ENCODE measurements at regions not wholly inside any gene's neighbourhood (a gene's known extent, or its start where the extent isn't known, plus 50 kb on each side); places are given as distances from the start of the nearest gene placed in this dataset.
A peak's percentile ranks its signal among the peaks of the same experiment; 100 is the strongest.
"Not testable (repeated sequence)": the region's sequence is repeated elsewhere in the genome, so short reads cannot be mapped to it uniquely, and the experiment has no call there.

DNA sequence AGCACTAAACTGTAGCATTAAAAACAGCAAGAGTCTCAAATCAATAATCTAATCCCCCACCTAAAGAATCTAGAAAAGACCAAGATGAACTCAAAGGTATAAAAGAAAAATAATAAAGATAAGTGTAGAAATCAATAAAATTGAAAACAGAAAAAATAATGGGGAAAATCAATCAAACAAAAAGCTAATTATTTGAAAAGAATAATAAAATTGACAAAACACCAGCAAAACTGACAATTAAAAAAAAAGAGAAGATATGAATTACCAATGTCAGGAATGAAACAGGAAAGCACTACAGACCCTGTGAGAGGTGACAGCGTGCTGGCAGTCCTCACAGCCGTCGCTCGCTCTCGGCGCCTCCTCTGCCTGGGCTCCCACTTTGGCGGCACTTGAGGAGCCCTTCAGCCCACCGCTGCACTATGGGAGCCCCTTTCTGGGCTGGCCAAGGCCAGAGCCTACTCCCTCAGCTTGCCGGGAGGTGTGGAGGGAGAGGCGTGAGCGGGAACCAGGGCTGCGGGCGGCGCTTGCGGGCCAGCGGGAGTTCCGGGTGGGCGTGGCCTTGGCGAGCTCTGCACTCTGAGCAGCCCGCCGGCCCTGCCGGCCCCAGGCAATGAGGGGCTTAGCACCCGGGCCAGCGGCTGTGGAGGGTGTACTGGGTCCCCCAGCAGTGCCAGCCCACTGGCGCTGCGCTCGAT, 105.3 kb upstream of the HEY2 start:
- peaks cover 14% of the 10 kb centered on the region for H3K4me1 ChIP-seq
- H3K36me3 ChIP-seq; H3K9me3 ChIP-seq (replicated peaks); DNase-seq; H3K27me3 ChIP-seq; H3K4me3 ChIP-seq; H3K27ac ChIP-seq: not testable (repeated sequence)

DNA sequence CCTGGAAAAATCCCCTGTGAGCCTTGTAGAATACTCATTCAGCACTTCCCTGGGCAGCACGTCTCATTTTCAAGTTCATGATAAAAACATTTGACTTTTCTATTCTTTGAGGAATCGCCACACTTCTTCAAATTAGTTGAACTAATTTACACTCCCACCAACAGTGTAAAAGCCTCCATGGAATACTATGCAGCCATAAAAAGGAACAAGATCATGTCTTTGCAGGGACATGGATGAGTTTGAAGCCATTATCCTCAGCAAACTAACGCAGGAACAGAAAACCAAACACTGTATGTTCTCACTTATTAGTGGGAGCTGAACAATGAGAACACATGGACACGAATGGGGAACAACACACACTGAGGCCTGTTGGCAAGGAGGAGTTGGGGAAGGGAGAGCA, 102.0 kb upstream of the HEY2 start:
- Histone ChIP-seq H3K4me1 (no peaks in the 10 kb centered on the region), H3K27me3 (no peaks in the 10 kb centered on the region), H3K36me3 (no peaks in the 10 kb centered on the region), H3K27ac (no peak overlapping the region), H3K9me3 (replicated peaks) (no peaks in the 10 kb centered on the region), H3K4me3 (no peak overlapping the region)
- DNase-seq = no peak

DNA sequence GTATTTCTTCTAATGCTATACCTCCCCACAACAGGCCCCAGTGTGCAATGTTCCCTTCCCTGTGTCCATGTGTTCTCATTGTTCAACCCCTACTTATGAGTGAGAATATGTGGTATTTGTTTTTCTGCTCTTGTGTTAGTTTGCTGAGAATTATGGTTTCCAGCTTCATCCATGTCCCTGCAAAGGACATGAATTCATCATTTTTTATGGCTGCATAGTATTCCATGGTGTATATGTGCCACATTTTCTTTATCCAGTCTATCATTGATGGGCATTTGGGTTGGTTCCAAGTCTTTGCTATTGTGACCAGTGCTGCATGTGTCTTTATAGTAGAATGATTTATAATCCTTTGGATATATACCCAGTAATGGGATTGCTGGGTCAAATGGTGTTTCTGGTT, 95.7 kb upstream of the HEY2 start:
- not testable (repeated sequence) for DNase-seq; H3K27ac ChIP-seq; H3K27me3 ChIP-seq; H3K9me3 ChIP-seq (replicated peaks); H3K4me3 ChIP-seq; H3K4me1 ChIP-seq; H3K36me3 ChIP-seq

DNA sequence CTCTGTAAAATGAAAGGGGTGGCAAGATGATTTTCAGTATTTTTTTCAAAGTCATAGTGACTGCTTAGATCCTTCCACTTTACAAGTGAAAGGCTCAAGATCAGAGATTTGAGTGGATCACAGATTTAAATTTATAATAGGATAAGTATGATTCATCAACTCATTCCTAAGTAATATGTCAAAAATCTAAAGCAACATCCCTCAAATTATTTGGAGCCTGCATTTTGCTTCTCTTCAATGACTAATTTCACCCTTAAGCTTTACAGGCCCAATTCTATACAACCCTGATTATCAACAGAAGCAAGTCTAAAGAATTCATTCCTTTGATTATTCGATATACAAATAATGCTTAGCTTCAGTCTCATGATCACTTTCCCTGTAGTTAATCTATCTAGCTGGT, 93.9 kb upstream of the HEY2 start:
- H3K27me3 ChIP-seq = no peaks in the 10 kb centered on the region

DNA sequence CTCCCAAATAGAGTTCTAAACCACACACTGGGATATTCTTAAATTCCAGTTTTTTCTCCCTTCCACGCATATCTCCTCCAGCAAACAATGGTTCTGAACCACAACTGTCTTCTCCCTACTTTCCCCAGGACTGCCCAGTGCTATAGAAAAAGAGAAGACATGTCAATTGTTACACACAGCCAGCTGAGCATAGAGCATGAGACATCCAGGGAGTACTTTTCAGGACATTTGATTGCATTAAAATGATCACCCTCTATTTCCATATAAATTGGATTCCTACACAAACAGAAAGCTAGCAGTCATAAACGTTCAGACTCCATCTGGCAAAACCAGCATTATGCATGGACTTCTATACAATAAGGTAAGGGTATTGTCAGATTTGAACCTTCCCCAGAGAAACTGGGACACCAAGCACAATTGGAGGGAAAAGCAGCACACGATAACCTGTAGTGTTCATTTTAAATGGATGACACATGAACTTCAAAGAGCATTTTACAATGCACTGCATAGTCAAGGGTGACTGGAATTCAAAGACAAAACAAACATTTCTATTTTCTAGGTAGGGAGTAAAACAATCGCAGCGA, 93.1 kb upstream of the HEY2 start:
- H3K36me3 ChIP-seq = no peaks in the 10 kb centered on the region
- no peaks in the 10 kb centered on the region for H3K9me3 ChIP-seq (replicated peaks)
- H3K27me3 ChIP-seq = no peaks in the 10 kb centered on the region
- DNase-seq = no peak
- peaks cover 15% of the 10 kb centered on the region for H3K4me1 ChIP-seq
- no peak overlapping the region for H3K27ac ChIP-seq
- no peak overlapping the region for H3K4me3 ChIP-seq

More for the DNA sequence above, 93.9 kb upstream of the HEY2 start:
- H3K27ac ChIP-seq = no peak overlapping the region
- DNase-seq = no peak
- no peaks in the 10 kb centered on the region for H3K9me3 ChIP-seq (replicated peaks)
- H3K4me3 ChIP-seq = no peak overlapping the region
- no peaks in the 10 kb centered on the region for H3K36me3 ChIP-seq
- H3K4me1 ChIP-seq = peaks cover 15% of the 10 kb centered on the region

DNA sequence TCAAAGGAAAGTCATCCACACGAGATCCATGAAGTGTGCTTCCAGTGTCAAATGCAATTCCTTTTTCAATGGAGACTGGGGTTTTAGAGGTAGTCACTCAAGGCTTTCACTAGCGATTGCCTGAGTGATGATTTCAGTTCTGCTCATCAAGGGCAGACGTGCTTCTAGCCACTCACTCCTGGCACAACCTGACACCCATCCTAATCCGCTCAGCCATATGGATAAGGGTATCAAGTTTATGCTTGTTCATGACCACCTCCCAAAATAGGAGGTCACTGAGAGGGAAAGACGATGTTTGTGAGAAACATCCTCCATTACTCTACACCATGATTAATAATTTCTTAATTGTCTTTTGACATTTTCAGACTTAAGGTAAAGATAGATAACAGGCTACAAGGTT, 91.3 kb upstream of the HEY2 start:
- peaks cover 15% of the 10 kb centered on the region for H3K4me1 ChIP-seq
- no peaks in the 10 kb centered on the region for H3K36me3 ChIP-seq
- H3K27ac ChIP-seq = no peak overlapping the region
- no peaks in the 10 kb centered on the region for H3K9me3 ChIP-seq (replicated peaks)
- peak in 1 of 2 experiments; percentile 46 for DNase-seq
- H3K27me3 ChIP-seq = no peaks in the 10 kb centered on the region
- H3K4me3 ChIP-seq = no peak overlapping the region

DNA sequence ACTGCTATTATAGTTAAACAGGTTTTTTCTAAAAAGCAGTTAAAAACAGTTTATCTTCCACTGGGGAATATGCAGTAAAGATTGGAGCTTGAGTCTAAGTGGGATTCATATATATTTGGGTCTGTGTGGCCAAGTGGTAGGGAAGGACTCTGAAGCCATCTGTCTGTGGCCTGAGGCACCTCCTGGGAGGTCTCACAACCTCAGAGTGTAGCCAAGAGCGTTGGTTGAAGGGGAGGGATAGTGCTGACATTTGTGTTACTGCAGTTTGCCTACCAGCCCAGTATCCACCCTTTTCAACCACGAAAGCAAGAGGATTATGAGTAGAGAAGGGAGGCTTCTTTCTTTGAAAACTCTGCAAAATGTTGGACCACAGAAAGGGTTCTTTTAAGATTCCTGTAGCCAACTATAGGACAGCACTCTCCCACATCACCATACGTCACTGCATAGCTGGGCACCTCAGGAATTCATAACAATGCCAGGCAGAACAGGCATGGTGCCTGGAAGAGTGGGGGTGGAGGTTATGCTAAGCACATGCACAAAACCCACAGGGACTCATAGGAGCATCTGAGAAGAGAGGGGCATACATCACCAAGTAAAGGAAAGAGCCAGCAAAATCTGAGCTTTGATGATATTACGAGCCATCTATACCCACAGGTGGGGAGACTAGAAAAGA, 90.5 kb upstream of the HEY2 start:
- H3K4me1 ChIP-seq = peaks cover 15% of the 10 kb centered on the region
- no peaks in the 10 kb centered on the region for H3K27me3 ChIP-seq
- no peaks in the 10 kb centered on the region for H3K9me3 ChIP-seq (replicated peaks)
- H3K36me3 ChIP-seq = no peaks in the 10 kb centered on the region
- H3K4me3 ChIP-seq = no peak overlapping the region
- H3K27ac ChIP-seq = no peak overlapping the region
- peak; percentile 74 to 83 for DNase-seq

DNA sequence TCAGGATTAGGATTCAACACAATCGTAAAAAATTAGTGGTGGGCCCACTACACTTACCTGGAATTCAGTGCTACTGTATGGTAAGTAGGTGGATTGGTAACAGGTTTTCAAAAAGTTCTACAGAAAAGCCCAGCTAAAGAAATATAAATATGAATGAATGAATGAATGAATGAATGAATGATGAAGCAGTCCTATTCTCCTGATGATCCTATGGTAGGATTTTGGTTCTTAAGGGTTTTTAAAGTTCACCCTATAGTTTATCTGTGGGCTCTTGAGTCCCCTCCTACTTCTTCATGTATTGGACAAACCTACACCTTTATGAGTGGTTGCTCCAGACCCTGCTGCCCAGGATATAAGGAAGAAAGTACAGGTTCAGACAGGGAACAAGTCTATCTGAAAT, 89.5 kb upstream of the HEY2 start:
- peaks cover 15% of the 10 kb centered on the region for H3K4me1 ChIP-seq
- DNase-seq = no peak
- H3K27me3 ChIP-seq = no peaks in the 10 kb centered on the region
- no peaks in the 10 kb centered on the region for H3K36me3 ChIP-seq
- no peak overlapping the region for H3K27ac ChIP-seq
- no peak overlapping the region for H3K4me3 ChIP-seq
- H3K9me3 ChIP-seq (replicated peaks) = no peaks in the 10 kb centered on the region

DNA sequence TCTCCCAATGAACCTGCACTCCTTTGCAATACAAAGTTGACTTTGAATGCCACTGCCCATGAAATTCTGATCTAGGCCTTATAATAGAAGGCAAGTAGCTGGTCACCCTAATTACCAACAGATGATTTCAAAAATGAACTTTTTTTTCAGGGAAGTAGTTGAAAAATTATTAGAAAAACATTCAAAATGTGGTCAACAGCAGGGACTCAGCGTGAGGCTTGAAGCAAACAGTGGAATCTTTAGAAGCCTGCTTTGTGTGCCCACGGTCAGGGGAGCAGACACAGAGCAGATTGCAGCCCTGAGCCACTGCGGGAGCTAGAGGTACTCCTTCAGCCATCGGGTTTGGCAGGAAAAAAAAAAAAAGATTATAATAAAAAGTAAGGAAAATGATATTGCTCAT, 87.1 kb upstream of the HEY2 start:
- no peaks in the 10 kb centered on the region for H3K9me3 ChIP-seq (replicated peaks)
- no peaks in the 10 kb centered on the region for H3K27me3 ChIP-seq
- no peak for DNase-seq
- no peak overlapping the region for H3K4me3 ChIP-seq
- no peak overlapping the region for H3K27ac ChIP-seq
- no peaks in the 10 kb centered on the region for H3K36me3 ChIP-seq
- H3K4me1 ChIP-seq = peaks cover 15% of the 10 kb centered on the region

DNA sequence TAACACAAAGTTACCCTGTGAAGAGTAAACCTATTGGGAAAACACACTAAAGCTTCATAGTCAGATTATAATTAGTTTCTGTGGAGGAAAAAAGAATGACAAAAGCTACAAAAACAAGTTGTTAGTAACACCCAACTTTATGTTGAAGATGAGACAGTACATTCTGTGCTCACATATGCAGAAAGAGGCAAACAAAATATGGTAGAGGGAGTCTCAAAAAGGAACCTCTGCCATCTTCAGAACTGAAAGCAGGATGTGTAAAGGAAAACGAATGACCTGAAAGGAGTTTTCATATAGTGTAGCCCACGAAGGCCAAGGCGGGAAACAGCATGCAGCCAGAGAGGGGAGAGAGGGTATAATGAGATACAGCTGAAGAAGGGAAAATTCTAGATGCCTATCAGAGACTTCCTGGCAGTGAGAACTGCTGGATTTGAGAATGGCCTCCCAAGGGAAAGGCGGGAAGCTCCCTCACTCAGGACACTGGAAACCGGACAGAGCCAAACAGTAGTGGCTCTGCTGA, 84.1 kb upstream of the HEY2 start:
- H3K27me3 ChIP-seq = no peaks in the 10 kb centered on the region
- H3K4me1 ChIP-seq = no peaks in the 10 kb centered on the region
- H3K27ac ChIP-seq = no peak overlapping the region
- no peaks in the 10 kb centered on the region for H3K36me3 ChIP-seq
- H3K4me3 ChIP-seq = no peak overlapping the region
- no peaks in the 10 kb centered on the region for H3K9me3 ChIP-seq (replicated peaks)
- DNase-seq = no peak

DNA sequence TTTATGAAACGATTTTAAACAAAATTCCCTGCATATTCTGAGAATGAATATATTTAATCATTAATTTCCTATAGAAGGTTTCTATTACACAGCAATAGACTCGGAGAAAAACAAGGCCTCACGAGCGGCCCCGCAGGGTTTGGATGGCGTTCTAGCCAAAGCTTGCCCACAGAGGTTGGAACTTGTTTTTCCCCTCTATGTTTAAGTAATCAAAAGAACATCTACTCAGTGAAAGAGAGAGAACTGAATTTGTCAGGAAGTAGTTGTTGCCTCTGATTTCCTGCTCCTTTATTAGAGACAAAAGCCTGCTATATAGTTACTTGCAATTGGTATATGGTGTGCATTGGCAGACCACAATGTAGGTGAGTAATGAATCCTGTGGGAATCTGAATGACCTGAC, 82.1 kb upstream of the HEY2 start:
- Histone ChIP-seq H3K36me3 (no peaks in the 10 kb centered on the region), H3K4me1 (no peaks in the 10 kb centered on the region), H3K9me3 (replicated peaks) (no peaks in the 10 kb centered on the region), H3K27ac (no peak overlapping the region), H3K4me3 (no peak overlapping the region), H3K27me3 (no peaks in the 10 kb centered on the region)
- no peak for DNase-seq

DNA sequence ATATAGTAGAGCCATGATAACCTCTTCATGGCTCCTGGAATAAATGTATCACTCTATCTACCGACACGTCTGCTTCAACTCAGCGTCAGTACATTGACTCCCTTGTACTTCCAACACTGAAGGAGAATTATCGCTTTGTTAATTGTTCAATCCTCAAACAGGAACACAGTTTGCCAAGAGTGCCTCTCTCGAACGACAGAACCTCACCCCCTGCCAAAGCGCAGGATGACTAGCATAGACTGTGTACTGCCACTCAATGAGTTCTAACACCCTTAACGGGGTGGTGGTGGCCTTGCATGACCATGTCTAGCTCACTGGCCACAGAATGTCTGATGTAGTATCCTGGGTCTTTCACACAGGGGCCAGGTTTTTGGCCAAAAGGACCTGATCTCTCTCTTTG, 81.4 kb upstream of the HEY2 start:
- no peaks in the 10 kb centered on the region for H3K27me3 ChIP-seq
- H3K4me1 ChIP-seq = no peaks in the 10 kb centered on the region
- no peak for DNase-seq
- no peaks in the 10 kb centered on the region for H3K36me3 ChIP-seq
- H3K9me3 ChIP-seq (replicated peaks) = no peaks in the 10 kb centered on the region
- no peak overlapping the region for H3K4me3 ChIP-seq
- H3K27ac ChIP-seq = no peak overlapping the region

DNA sequence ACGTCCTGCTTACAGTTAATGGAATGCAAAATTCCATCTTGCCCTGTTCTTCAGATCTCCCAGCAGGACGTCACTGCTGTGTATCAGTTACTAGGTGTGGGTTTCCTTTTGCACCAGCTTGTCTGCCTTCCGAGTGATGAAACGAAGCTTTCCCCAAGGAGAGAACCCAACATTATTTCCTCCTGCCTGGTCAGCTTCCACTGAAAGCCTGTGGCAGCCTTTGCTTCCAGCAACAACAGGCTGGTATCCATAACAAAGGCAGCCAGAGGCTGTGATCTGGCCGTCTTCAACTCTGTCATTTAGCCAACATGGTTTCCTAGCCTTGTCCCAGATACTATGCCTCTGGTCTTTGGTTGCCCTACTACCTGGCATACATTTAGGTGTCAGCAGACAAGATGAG, 78.9 kb upstream of the HEY2 start:
- Histone ChIP-seq H3K9me3 (replicated peaks) (no peaks in the 10 kb centered on the region), H3K36me3 (no peaks in the 10 kb centered on the region), H3K27ac (no peak overlapping the region), H3K4me1 (no peaks in the 10 kb centered on the region), H3K27me3 (no peaks in the 10 kb centered on the region), H3K4me3 (no peak overlapping the region)
- peak in 1 of 2 experiments; percentile 7 for DNase-seq

DNA sequence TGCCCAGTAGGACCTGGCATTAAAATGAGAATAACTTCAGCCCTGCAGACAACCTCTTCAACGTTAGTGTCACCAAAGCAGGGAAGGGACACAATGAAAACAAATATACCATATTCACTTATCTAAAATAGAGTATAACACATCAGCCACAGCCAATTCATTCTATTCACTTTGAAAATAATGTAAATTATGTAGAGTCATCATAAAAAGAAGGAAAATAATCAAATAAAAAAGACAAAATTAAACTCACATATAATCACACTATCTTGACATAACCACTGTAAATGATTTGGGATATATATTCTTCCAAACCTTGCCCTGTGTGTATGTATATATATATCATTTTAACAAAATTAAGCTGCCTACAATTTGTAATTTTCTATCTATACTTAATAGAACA, 78.1 kb upstream of the HEY2 start:
- DNase-seq = no peak
- Histone ChIP-seq H3K4me3 (no peak overlapping the region), H3K27me3 (no peaks in the 10 kb centered on the region)

DNA sequence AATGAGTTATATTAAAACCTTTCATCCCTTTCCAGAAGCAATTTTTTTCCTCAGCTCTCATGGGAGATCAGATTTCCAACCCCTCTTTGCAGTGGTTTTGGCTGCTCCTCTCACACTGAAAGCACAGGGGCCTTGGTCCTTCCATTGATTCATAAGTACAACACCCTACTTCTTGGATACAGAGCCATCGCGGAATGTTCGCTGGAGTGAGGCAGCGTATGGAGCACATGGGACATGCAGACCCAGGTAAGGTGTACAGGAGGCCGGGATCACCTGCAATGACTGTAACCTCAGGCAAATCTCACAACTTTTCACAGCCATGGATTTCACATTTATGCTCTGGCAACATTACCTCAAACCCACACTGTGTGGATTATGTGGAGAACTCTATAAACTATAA, 75.2 kb upstream of the HEY2 start:
- no peak overlapping the region for H3K27ac ChIP-seq
- no peaks in the 10 kb centered on the region for H3K9me3 ChIP-seq (replicated peaks)

More for the DNA sequence above, 78.1 kb upstream of the HEY2 start:
- Histone ChIP-seq H3K27ac (no peak overlapping the region), H3K36me3 (no peaks in the 10 kb centered on the region), H3K4me1 (no peaks in the 10 kb centered on the region), H3K9me3 (replicated peaks) (no peaks in the 10 kb centered on the region)

More for the DNA sequence above, 75.2 kb upstream of the HEY2 start:
- Histone ChIP-seq H3K27me3 (no peaks in the 10 kb centered on the region), H3K4me1 (no peaks in the 10 kb centered on the region), H3K36me3 (no peaks in the 10 kb centered on the region), H3K4me3 (no peak overlapping the region)
- DNase-seq = no peak
